Uterus (tissue), 3 donors: ENCODE measurements at regions not wholly inside any gene's neighbourhood (a gene's known extent, or its start where the extent isn't known, plus 50 kb on each side); places are given as distances from the start of the nearest gene placed in this dataset.

Source experiments
- DNase-seq, 2 donors: peaks; one replicate each; pipeline ENCODE4 v3.0.0-alpha.2; 2019 to 2020
- H3K27ac ChIP-seq, 2 donors: fragments of 200-600 bp; sonication (generic); 1 replicate in 1 of 2; 2 replicates in 1 of 2; pipeline ENCODE4 v1.5.1; 2016 to 2018
- H3K27me3 ChIP-seq, 2 donors: fragments of 200-600 bp; sonication (generic); one replicate each; pipeline ENCODE4 v1.5.1; 2018 to 2019; ENCODE audit warnings: control low read depth in 1 of 2
- H3K36me3 ChIP-seq, 2 donors: fragments of 200-600 bp; sonication (generic); one replicate each; pipeline ENCODE4 v1.5.1; 2019; ENCODE audit warnings: control low read depth in 1 of 2
- H3K4me1 ChIP-seq, 2 donors: fragments of 200-600 bp; sonication (generic); one replicate each; pipeline ENCODE4 v1.5.1; 2018 to 2019; ENCODE audit warnings: control low read depth in 1 of 2
- H3K4me3 ChIP-seq, 2 donors: fragments of 200-600 bp; sonication (generic); 1 replicate in 1 of 2; 2 replicates in 1 of 2; pipeline ENCODE4 v1.5.1; 2018 to 2019; ENCODE audit warnings: mild to moderate bottlenecking in 1 of 2
- H3K9me3 ChIP-seq, 2 donors: fragments of 200-600 bp; sonication (generic); one replicate each; pipeline ENCODE4 v1.5.1; 2019; ENCODE audit warnings: control low read depth in 1 of 2
- CTCF ChIP-seq, 4 experiments: fragments of 200-600 bp in 2 of 4; fragments of 450-650 bp in 2 of 4; sonication (generic) in 2 of 4; IDR thresholded peaks; one replicate each; pipeline ENCODE4 v1.5.1; 2016 to 2019; ENCODE audit warnings: antibody characterized with exemption in 4 of 4, mild to moderate bottlenecking in 2 of 4, moderate library complexity in 1 of 4
- POLR2A ChIP-seq, 2 donors: fragments of 450-650 bp; IDR thresholded peaks; one replicate each; pipeline ENCODE4 v1.6.1; 2016; ENCODE audit warnings: antibody characterized with exemption in 2 of 2, mild to moderate bottlenecking in 1 of 2, moderate library complexity in 1 of 2
- intact Hi-C: fragments of 100-400 bp; cut with DNase I; formaldehyde crosslinking; loops from one replicate; pipeline ENCODE4 v1.15.1; 2023; ENCODE audit warnings: low total_unique reads
- donor health status: DM: yes; HTN: yes; CAD: no.

GRCh38 chr14:83041224-83041623 lies 1507.6 kb upstream of the SEL1L start:
- Histone ChIP-seq H3K36me3 (no peaks in the 10 kb centered on the region), H3K27ac (no peak overlapping the region), H3K4me1 (no peaks in the 10 kb centered on the region), H3K9me3 (no peaks in the 10 kb centered on the region), H3K4me3 (no peak overlapping the region), H3K27me3 (no peaks in the 10 kb centered on the region)
- DNase-seq = no peak
- intact Hi-C loops = no loop called here
- TF ChIP-seq CTCF (IDR thresholded peaks at IDR 0.05) = no peak

- no peak for DNase-seq
- Histone ChIP-seq H3K4me1 (no peaks in the 10 kb centered on the region), H3K9me3 (no peaks in the 10 kb centered on the region), H3K36me3 (no peaks in the 10 kb centered on the region), H3K27ac (no peak overlapping the region), H3K27me3 (no peaks in the 10 kb centered on the region), H3K4me3 (no peak overlapping the region)
- TF ChIP-seq CTCF (IDR thresholded peaks at IDR 0.05) (no peak), POLR2A (IDR thresholded peaks at IDR 0.05) (no peak)
- intact Hi-C loops = no loop called here
These were observed 1509.2 kb upstream of the SEL1L start for GRCh38 chr14:83042858-83043257.

GRCh38 chr14:83044001-83044400 lies 1510.3 kb upstream of the SEL1L start:
- DNase-seq = no peak
- Histone ChIP-seq H3K36me3 (no peaks in the 10 kb centered on the region), H3K9me3 (no peaks in the 10 kb centered on the region), H3K4me1 (no peaks in the 10 kb centered on the region), H3K4me3 (no peak overlapping the region), H3K27ac (no peak overlapping the region), H3K27me3 (no peaks in the 10 kb centered on the region)
- no peak for TF ChIP-seq CTCF (IDR thresholded peaks at IDR 0.05)
- no peak for TF ChIP-seq POLR2A (IDR thresholded peaks at IDR 0.05)
- intact Hi-C loops = no loop called here

GRCh38 chr14:83047059-83047830 lies 1513.6 kb upstream of the SEL1L start:
- no peak for TF ChIP-seq POLR2A (IDR thresholded peaks at IDR 0.05)
- no peak for TF ChIP-seq CTCF (IDR thresholded peaks at IDR 0.05)
- peak overlapping the region in 1 of 2 donors; percentile 24 for H3K27ac ChIP-seq
- intact Hi-C loops = no loop called here
- no peaks in the 10 kb centered on the region for H3K9me3 ChIP-seq
- no peaks in the 10 kb centered on the region for H3K36me3 ChIP-seq
- no peak for DNase-seq
- H3K4me1 ChIP-seq = no peaks in the 10 kb centered on the region
- no peak overlapping the region for H3K4me3 ChIP-seq
- H3K27me3 ChIP-seq = no peaks in the 10 kb centered on the region

GRCh38 chr14:83053022-83053710 lies 1519.5 kb upstream of the SEL1L start:
- no peaks in the 10 kb centered on the region for H3K36me3 ChIP-seq
- H3K4me3 ChIP-seq = no peak overlapping the region
- H3K27me3 ChIP-seq = no peaks in the 10 kb centered on the region
- TF ChIP-seq POLR2A (IDR thresholded peaks at IDR 0.05) = no peak
- TF ChIP-seq CTCF (IDR thresholded peaks at IDR 0.05) = no peak
- DNase-seq = no peak
- H3K4me1 ChIP-seq = no peaks in the 10 kb centered on the region
- intact Hi-C loops = no loop called here
- H3K27ac ChIP-seq = no peak overlapping the region
- H3K9me3 ChIP-seq = no peaks in the 10 kb centered on the region
